Endothelial cell (in vitro differentiated cells): ENCODE measurements at regions not wholly inside any gene's neighbourhood (a gene's known extent, or its start where the extent isn't known, plus 50 kb on each side); places are given as distances from the start of the nearest gene placed in this dataset.
"Not testable (repeated sequence)": the region's sequence is repeated elsewhere in the genome, so short reads cannot be mapped to it uniquely, and the experiment has no call there.

Source experiments
- DNase-seq: peaks from one replicate; pipeline ENCODE4 v3.0.0; 2021; ENCODE audit warnings: low spot score
- H3K27ac Mint-ChIP-seq: one replicate; pipeline ENCODE4 v1.8.0; 2021; ENCODE audit warnings: mixed read lengths, inconsistent platforms; ENCODE audit not compliant: unreplicated experiment
- H3K27me3 Mint-ChIP-seq: one replicate; pipeline ENCODE4 v1.8.0; 2021; ENCODE audit warnings: mild to moderate bottlenecking, moderate library complexity, mixed read lengths, inconsistent platforms; ENCODE audit not compliant: unreplicated experiment
- H3K36me3 Mint-ChIP-seq: one replicate; pipeline ENCODE4 v1.8.0; 2021; ENCODE audit warnings: mild to moderate bottlenecking, low read depth, mixed read lengths, inconsistent platforms; ENCODE audit not compliant: unreplicated experiment
- H3K4me1 Mint-ChIP-seq: one replicate; pipeline ENCODE4 v1.8.0; 2021; ENCODE audit warnings: mild to moderate bottlenecking, mixed read lengths, inconsistent platforms; ENCODE audit not compliant: unreplicated experiment
- H3K4me3 Mint-ChIP-seq: one replicate; pipeline ENCODE4 v1.8.0; 2021; ENCODE audit warnings: mild to moderate bottlenecking, mixed read lengths, inconsistent platforms; ENCODE audit not compliant: unreplicated experiment
- H3K9me3 Mint-ChIP-seq: one replicate; pipeline ENCODE4 v1.8.0; 2021; ENCODE audit warnings: mixed read lengths, inconsistent platforms; ENCODE audit not compliant: unreplicated experiment
- CTCF ChIP-seq: fragments of 200-600 bp; sonication (generic); IDR thresholded peaks from one replicate; pipeline ENCODE4 v1.5.0; 2021; ENCODE audit warnings: antibody characterized with exemption; ENCODE audit not compliant: unreplicated experiment

- not testable (repeated sequence) for H3K4me3 Mint-ChIP-seq, H3K9me3 Mint-ChIP-seq, H3K27ac Mint-ChIP-seq, DNase-seq, H3K27me3 Mint-ChIP-seq, H3K4me1 Mint-ChIP-seq, H3K36me3 Mint-ChIP-seq
Observed at GRCh38 chr11:67871168-67871567, 132.7 kb downstream of the UNC93B1 start.

GRCh38 chr11:67862896-67863295 is 141.0 kb downstream of the UNC93B1 start:
- not testable (repeated sequence) for H3K36me3 Mint-ChIP-seq, DNase-seq, H3K27ac Mint-ChIP-seq, H3K9me3 Mint-ChIP-seq, H3K4me3 Mint-ChIP-seq, H3K27me3 Mint-ChIP-seq, H3K4me1 Mint-ChIP-seq

GRCh38 chr11:67859513-67860161 is 144.3 kb downstream of the UNC93B1 start:
- TF ChIP-seq CTCF: peak; percentile 44
- H3K27ac Mint-ChIP-seq, H3K27me3 Mint-ChIP-seq, H3K9me3 Mint-ChIP-seq, H3K4me3 Mint-ChIP-seq, H3K36me3 Mint-ChIP-seq, H3K4me1 Mint-ChIP-seq: not testable (repeated sequence)
- DNase-seq: peak; percentile 44

- not testable (repeated sequence) for H3K36me3 Mint-ChIP-seq, H3K27me3 Mint-ChIP-seq, DNase-seq, H3K27ac Mint-ChIP-seq, H3K4me3 Mint-ChIP-seq, H3K4me1 Mint-ChIP-seq, H3K9me3 Mint-ChIP-seq
Observed at GRCh38 chr11:67850747-67851146, 153.2 kb downstream of the UNC93B1 start.

GRCh38 chr11:67849766-67850165 is 154.1 kb downstream of the UNC93B1 start:
- not testable (repeated sequence) for H3K36me3 Mint-ChIP-seq, H3K27ac Mint-ChIP-seq, H3K9me3 Mint-ChIP-seq, DNase-seq, H3K27me3 Mint-ChIP-seq, H3K4me3 Mint-ChIP-seq, H3K4me1 Mint-ChIP-seq

- H3K4me1 Mint-ChIP-seq, DNase-seq, H3K36me3 Mint-ChIP-seq, H3K4me3 Mint-ChIP-seq, H3K9me3 Mint-ChIP-seq, H3K27me3 Mint-ChIP-seq, H3K27ac Mint-ChIP-seq: not testable (repeated sequence)
Observed at GRCh38 chr11:67847896-67848875, 155.7 kb downstream of the UNC93B1 start.

GRCh38 chr11:67846303-67846702 is 157.6 kb downstream of the UNC93B1 start:
- not testable (repeated sequence) for H3K27me3 Mint-ChIP-seq, H3K36me3 Mint-ChIP-seq, H3K4me3 Mint-ChIP-seq, DNase-seq, H3K9me3 Mint-ChIP-seq, H3K4me1 Mint-ChIP-seq, H3K27ac Mint-ChIP-seq

GRCh38 chr11:67845296-67845695 is 158.6 kb downstream of the UNC93B1 start:
- not testable (repeated sequence) for H3K4me1 Mint-ChIP-seq, H3K36me3 Mint-ChIP-seq, H3K27ac Mint-ChIP-seq, H3K27me3 Mint-ChIP-seq, H3K9me3 Mint-ChIP-seq, DNase-seq, H3K4me3 Mint-ChIP-seq

GRCh38 chr11:67840599-67840998 is 163.3 kb downstream of the UNC93B1 start:
- not testable (repeated sequence) for H3K9me3 Mint-ChIP-seq, H3K4me3 Mint-ChIP-seq, H3K36me3 Mint-ChIP-seq, H3K4me1 Mint-ChIP-seq, DNase-seq, H3K27ac Mint-ChIP-seq, H3K27me3 Mint-ChIP-seq

GRCh38 chr11:67830152-67830551 is 155.7 kb upstream of the ALDH3B2 start:
- DNase-seq, H3K9me3 Mint-ChIP-seq, H3K4me3 Mint-ChIP-seq, H3K36me3 Mint-ChIP-seq, H3K4me1 Mint-ChIP-seq, H3K27me3 Mint-ChIP-seq, H3K27ac Mint-ChIP-seq: not testable (repeated sequence)

- H3K27ac Mint-ChIP-seq, H3K27me3 Mint-ChIP-seq, DNase-seq, H3K4me1 Mint-ChIP-seq, H3K4me3 Mint-ChIP-seq, H3K9me3 Mint-ChIP-seq, H3K36me3 Mint-ChIP-seq: not testable (repeated sequence)
Observed at GRCh38 chr11:67826951-67827296, 152.5 kb upstream of the ALDH3B2 start.
